Transverse colon (tissue), 4 donors: ENCODE measurements at regions not wholly inside any gene's neighbourhood (a gene's known extent, or its start where the extent isn't known, plus 50 kb on each side); places are given as distances from the start of the nearest gene placed in this dataset.
"Not testable (repeated sequence)": the region's sequence is repeated elsewhere in the genome, so short reads cannot be mapped to it uniquely, and the experiment has no call there.

Experiments
- CTCF ChIP-seq, 5 experiments: fragments of 200-600 bp in 3 of 5; fragments of 450-650 bp in 2 of 5; sonication (generic) in 3 of 5; IDR thresholded peaks; 1 replicate in 2 of 5; 2 replicates in 3 of 5; pipeline ENCODE4 v1.5.1; 2016 to 2017; ENCODE audit warnings: antibody characterized with exemption in 5 of 5, inconsistent platforms in 3 of 5, mild to moderate bottlenecking in 2 of 5, moderate library complexity in 1 of 5
- EP300 ChIP-seq: sonication (generic); formaldehyde crosslinking; IDR thresholded peaks from one replicate; pipeline ENCODE4 v1.6.1; 2017; ENCODE audit warnings: antibody characterized with exemption, low read depth
- POLR2A ChIP-seq: fragments of 450-650 bp; IDR thresholded peaks from one replicate; pipeline ENCODE4 v1.6.1; 2016; ENCODE audit warnings: antibody characterized with exemption, mild to moderate bottlenecking, moderate library complexity
- POLR2AphosphoS5 ChIP-seq, 3 donors: sonication (generic); formaldehyde crosslinking; IDR thresholded peaks; one replicate each; pipeline ENCODE4 v1.6.1; 2016; ENCODE audit warnings: antibody characterized with exemption in 3 of 3

GRCh38 chrX:112181361-112181760, 98.8 kb upstream of the TRPC5 start:
- TF ChIP-seq POLR2A; CTCF (IDR thresholded peaks at IDR 0.05); POLR2AphosphoS5 (IDR thresholded peaks at IDR 0.05); EP300: not testable (repeated sequence)
